GM12873 (cell line): ENCODE measurements at regions not wholly inside any gene's neighbourhood (a gene's known extent, or its start where the extent isn't known, plus 50 kb on each side); places are given as distances from the start of the nearest gene placed in this dataset.

Source experiments
- TF ChIP-seq, protein P1 (sequence below): IDR thresholded peaks from 2 replicates; pipeline ENCODE4 v1.5.1; 2012; ENCODE audit warnings: low read depth, mild to moderate bottlenecking, moderate library complexity, low read length, control low read depth; ENCODE audit not compliant: insufficient read depth; ENCODE audit errors: missing control alignments

DNA sequence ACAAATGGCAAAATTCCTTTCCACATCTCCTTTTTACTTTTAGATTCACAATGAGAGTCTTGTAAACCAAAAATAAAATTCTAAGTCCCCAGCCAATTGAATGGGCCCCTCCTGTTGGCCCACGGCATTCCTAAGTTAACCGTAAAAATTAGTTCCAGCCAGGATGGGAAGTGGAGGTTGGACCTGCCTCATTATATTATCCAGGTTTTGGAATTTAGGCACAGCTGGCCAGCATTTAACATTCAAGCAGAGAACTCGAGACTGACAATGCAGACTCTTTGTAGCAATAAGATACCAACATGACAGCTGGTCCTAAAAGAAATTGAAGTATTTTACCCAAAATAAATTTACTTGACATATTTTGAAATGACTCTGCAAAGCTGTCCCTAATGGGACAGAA is 321.0 kb upstream of the NAALADL2 start:
- TF ChIP-seq, protein P1, sequence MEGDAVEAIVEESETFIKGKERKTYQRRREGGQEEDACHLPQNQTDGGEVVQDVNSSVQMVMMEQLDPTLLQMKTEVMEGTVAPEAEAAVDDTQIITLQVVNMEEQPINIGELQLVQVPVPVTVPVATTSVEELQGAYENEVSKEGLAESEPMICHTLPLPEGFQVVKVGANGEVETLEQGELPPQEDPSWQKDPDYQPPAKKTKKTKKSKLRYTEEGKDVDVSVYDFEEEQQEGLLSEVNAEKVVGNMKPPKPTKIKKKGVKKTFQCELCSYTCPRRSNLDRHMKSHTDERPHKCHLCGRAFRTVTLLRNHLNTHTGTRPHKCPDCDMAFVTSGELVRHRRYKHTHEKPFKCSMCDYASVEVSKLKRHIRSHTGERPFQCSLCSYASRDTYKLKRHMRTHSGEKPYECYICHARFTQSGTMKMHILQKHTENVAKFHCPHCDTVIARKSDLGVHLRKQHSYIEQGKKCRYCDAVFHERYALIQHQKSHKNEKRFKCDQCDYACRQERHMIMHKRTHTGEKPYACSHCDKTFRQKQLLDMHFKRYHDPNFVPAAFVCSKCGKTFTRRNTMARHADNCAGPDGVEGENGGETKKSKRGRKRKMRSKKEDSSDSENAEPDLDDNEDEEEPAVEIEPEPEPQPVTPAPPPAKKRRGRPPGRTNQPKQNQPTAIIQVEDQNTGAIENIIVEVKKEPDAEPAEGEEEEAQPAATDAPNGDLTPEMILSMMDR, result no peak

GRCh38 chr3:174540116-174540908 is 318.8 kb upstream of the NAALADL2 start:
- TF ChIP-seq, protein P1, result no peak

- TF ChIP-seq, protein P1, result no peak
Measured at GRCh38 chr3:174541708-174542315, 317.3 kb upstream of the NAALADL2 start.

GRCh38 chr3:174547801-174548435 is 311.2 kb upstream of the NAALADL2 start:
- TF ChIP-seq, protein P1, result no peak

GRCh38 chr3:174548841-174549623 is 310.1 kb upstream of the NAALADL2 start:
- TF ChIP-seq, protein P1, result no peak

- TF ChIP-seq, protein P1, result no peak
Measured at GRCh38 chr3:174581558-174581957, 277.6 kb upstream of the NAALADL2 start.
